HepG2 (cell line): ENCODE measurements at regions not wholly inside any gene's neighbourhood (a gene's known extent, or its start where the extent isn't known, plus 50 kb on each side); places are given as distances from the start of the nearest gene placed in this dataset.

Experiments
- ATAC-seq: fragments of 200-7000 bp; cut with Tn5 transposase; 3 replicates; pipeline ENCODE4 v1.9.1; 2020; ENCODE audit warnings: mild to moderate bottlenecking, moderate library complexity
- BruUV-seq: library from RNA; stranded (reverse); fragments of 400-500 nt; replicated peaks from 2 replicates; lab custom pipeline; 2021; lab: Mats Ljungman, UMichigan
- CTCF ChIA-PET: fragments of 300-600 bp; formaldehyde crosslinking; extraction: SDS; loops from one replicate; lab custom pipeline; 2021; ENCODE audit warnings: low total read pairs, inconsistent platforms, low intra/inter-chr PET ratio; lab: Yijun Ruan, JAX
- POLR2A ChIA-PET: fragments of 350-600 bp; sonication (Branson Sonifier 250); formaldehyde crosslinking; loops from one replicate; lab custom pipeline; 2020; ENCODE audit warnings: antibody characterized with exemption, inconsistent platforms; lab: Yijun Ruan, JAX
- DNase-seq: peaks from one replicate; pipeline ENCODE4 v3.0.0-alpha.2; 2015; ENCODE audit warnings: low spot score
- FAIRE-seq: peaks from 3 replicates; lab custom pipeline; 2011; peaks lifted over from hg19 to GRCh38; lab: Jason Lieb, UNC
- H2AFZ ChIP-seq: one replicate; pipeline ENCODE4 v1.6.1; 2011; ENCODE audit warnings: low read length, inconsistent platforms
- H3K27ac ChIP-seq: fragments of 300-600 bp; 3 replicates; pipeline ENCODE4 v1.8.0; 2011; ENCODE audit warnings: mixed run types, mild to moderate bottlenecking, mixed read lengths, low read length, inconsistent platforms; ENCODE audit not compliant: insufficient read depth; ENCODE audit errors: extremely low read length
- H3K27me3 ChIP-seq, 2 experiments: fragments of 200-600 bp in 1 of 2; 2 replicates in 1 of 2; 3 replicates in 1 of 2; pipeline versions ENCODE4 v1.6.0 to v1.8.0; 2011; ENCODE audit warnings: low read length in 2 of 2, mild to moderate bottlenecking in 2 of 2, moderate library complexity in 2 of 2, inconsistent platforms in 1 of 2; ENCODE audit not compliant: insufficient read depth in 2 of 2, control insufficient read depth in 1 of 2
- H3K36me3 ChIP-seq, 2 experiments: fragments of 200-600 bp in 1 of 2; replicated peaks in 1 of 2; 2 replicates in 1 of 2; 3 replicates in 1 of 2; pipeline versions ENCODE4 v1.5.1 to v1.8.0; 2011; ENCODE audit warnings: low read length in 2 of 2, inconsistent platforms in 1 of 2; ENCODE audit not compliant: insufficient read depth in 2 of 2, control insufficient read depth in 1 of 2
- H3K4me1 ChIP-seq: 2 replicates; pipeline ENCODE4 v1.5.1; 2012; ENCODE audit warnings: low read length, inconsistent platforms; ENCODE audit not compliant: insufficient read depth
- H3K4me2 ChIP-seq: 2 replicates; pipeline ENCODE4 v1.6.0; 2011; ENCODE audit warnings: low read depth, low read length, inconsistent platforms
- H3K4me3 ChIP-seq, 3 experiments: fragments of 200-600 bp in 1 of 3; sonication (generic), shearing (Covaris generic) in 1 of 3; replicated peaks in 1 of 3; 2 replicates each; pipeline ENCODE4 v1.5.1; 2011 to 2016; ENCODE audit warnings: low read length in 3 of 3, inconsistent platforms in 2 of 3, low read depth in 2 of 3, mild to moderate bottlenecking in 2 of 3, control low read depth in 1 of 3, mixed read lengths in 1 of 3; ENCODE audit not compliant: insufficient read depth in 1 of 3
- H3K79me2 ChIP-seq: one replicate; pipeline ENCODE4 v1.6.1; 2011; ENCODE audit warnings: low read length, inconsistent platforms; ENCODE audit not compliant: insufficient read depth
- H3K9ac ChIP-seq: 2 replicates; pipeline ENCODE4 v1.6.0; 2011; ENCODE audit warnings: mild to moderate bottlenecking, low read depth, low read length, inconsistent platforms; ENCODE audit not compliant: insufficient read depth
- H3K9me3 ChIP-seq: 2 replicates; pipeline ENCODE4 v1.5.1; 2012; ENCODE audit warnings: mild to moderate bottlenecking, low read length
- H4K20me1 ChIP-seq: 2 replicates; pipeline ENCODE4 v1.6.0; 2011; ENCODE audit warnings: inconsistent platforms, mild to moderate bottlenecking, low read length, moderate library complexity; ENCODE audit not compliant: insufficient read depth
- HMG20A ChIP-seq: IDR thresholded peaks from 2 replicates; pipeline ENCODE4 v1.6.1; 2016; ENCODE audit warnings: borderline replicate concordance
- JARID2 ChIP-seq: sonication (generic); formaldehyde crosslinking; IDR thresholded peaks from 2 replicates; pipeline ENCODE4 v1.8.1; 2023; ENCODE audit warnings: missing genetic modification reagents, inconsistent platforms; ENCODE audit not compliant: insufficient replicate concordance
- KAT7 ChIP-seq: IDR thresholded peaks from 2 replicates; pipeline ENCODE4 v1.6.1; 2018; ENCODE audit warnings: borderline replicate concordance, missing compliant biosample characterization
- KLF6 ChIP-seq: IDR thresholded peaks from 2 replicates; pipeline ENCODE4 v1.8.0; 2016; ENCODE audit warnings: missing biosample characterization, missing genetic modification reagents
- MXD3 ChIP-seq: IDR thresholded peaks from 2 replicates; pipeline ENCODE4 v1.6.1; 2016; ENCODE audit warnings: mild to moderate bottlenecking, missing biosample characterization, missing genetic modification reagents
- MXI1 ChIP-seq: IDR thresholded peaks from 3 replicates; pipeline ENCODE4 v1.6.1; 2012; ENCODE audit warnings: low read depth, low read length, inconsistent platforms, borderline replicate concordance
- NFATC3 ChIP-seq: sonication (generic); formaldehyde crosslinking; IDR thresholded peaks from 2 replicates; pipeline ENCODE4 v1.5.1; 2020; ENCODE audit warnings: mild to moderate bottlenecking, missing genetic modification reagents
- RAD21 ChIP-seq: fragments of 450-650 bp; formaldehyde crosslinking; IDR thresholded peaks from 2 replicates; pipeline ENCODE4 v1.5.0; 2020; ENCODE audit warnings: mild to moderate bottlenecking
- RXRB ChIP-seq: IDR thresholded peaks from 2 replicates; pipeline ENCODE4 v1.6.1; 2016; ENCODE audit warnings: borderline replicate concordance, missing genetic modification reagents, missing compliant biosample characterization
- ZBTB14 ChIP-seq: sonication (generic); formaldehyde crosslinking; IDR thresholded peaks from 2 replicates; pipeline ENCODE4 v1.4.0; 2020; ENCODE audit warnings: missing genetic modification reagents
- ZFP37 ChIP-seq: sonication (generic); formaldehyde crosslinking; IDR thresholded peaks from 2 replicates; pipeline ENCODE4 v1.4.0; 2020; ENCODE audit warnings: missing genetic modification reagents, borderline replicate concordance
- ZKSCAN1 ChIP-seq: fragments of 150-350 bp; IDR thresholded peaks from 2 replicates; pipeline ENCODE4 v1.6.1; 2014; ENCODE audit warnings: low read length
- ZNF460 ChIP-seq: sonication (generic); formaldehyde crosslinking; IDR thresholded peaks from 2 replicates; pipeline ENCODE4 v1.5.1; 2020; ENCODE audit warnings: missing genetic modification reagents, mild to moderate bottlenecking, borderline replicate concordance
- ZNF652 ChIP-seq: IDR thresholded peaks from 2 replicates; pipeline ENCODE4 v1.6.1; 2016; ENCODE audit warnings: low read depth, borderline replicate concordance
- WGBS: methylation state at CpG from one replicate; pipeline ENCODE4 v1.1.6; 2017; ENCODE audit warnings: low lambda C conversion rate; 5-methylcytosine and 5-hydroxymethylcytosine counted together
- in situ Hi-C: cut with HindIII; loops from 2 replicates; pipeline ENCODE4 v1.10.0; 2017; ENCODE audit warnings: low pct_unique_long_range_greater_than_20kb; ENCODE audit not compliant: extremely low pct_ligation_motif_present
- intact Hi-C: fragments of 100-400 bp; cut with micrococcal nuclease; formaldehyde crosslinking; loops from one replicate; pipeline ENCODE4 v1.10.0; 2022; ENCODE audit not compliant: unreplicated experiment

- H3K4me2 ChIP-seq, result no peak overlapping the region
- no peaks in the 10 kb centered on the region for H3K4me1 ChIP-seq
- H3K4me3 ChIP-seq, result no peak overlapping the region
- H2AFZ ChIP-seq, result no peak overlapping the region
- H3K27ac ChIP-seq, result no peak overlapping the region
- H3K27me3 ChIP-seq, result no peaks in the 10 kb centered on the region
- DNase-seq (no peak), FAIRE-seq (no peak), ATAC-seq (no peak)
- ChIA-PET POLR2A (no interaction called here), CTCF (no interaction called here)
- 0% methylated on average over 1 of the region's 2 CpGs for WGBS
- no TSS peak for BruUV-seq
- intact Hi-C loops, result no loop called here
- H3K9ac ChIP-seq, result no peak overlapping the region
- no peaks in the 10 kb centered on the region for H3K9me3 ChIP-seq
- no peaks in the 10 kb centered on the region for H3K79me2 ChIP-seq
- H3K36me3 ChIP-seq, result no peaks in the 10 kb centered on the region
- in situ Hi-C loops, result no loop called here
- H4K20me1 ChIP-seq, result no peaks in the 10 kb centered on the region
- TF ChIP-seq ZBTB14 (CRISPR knock-in tag) (no peak), MXD3 (CRISPR knock-in tag) (no peak), ZKSCAN1 (no peak), ZNF460 (no peak)
- TF ChIP-seq, all 625 proteins: peak for 0
Observed at GRCh38 chrX:39212456-39212855, 411.2 kb downstream of the MID1IP1 start.

- intact Hi-C loops (no loop called here), in situ Hi-C loops (no loop called here)
- 0% methylated on average over 1 of the region's 4 CpGs for WGBS
- ATAC-seq (no peak), DNase-seq (no peak), FAIRE-seq (no peak)
- no TSS peak for BruUV-seq
- POLR2A ChIA-PET, result no interaction called here
- H4K20me1 ChIP-seq, result no peaks in the 10 kb centered on the region
- no peak overlapping the region for H3K4me3 ChIP-seq
- H3K4me2 ChIP-seq, result no peak overlapping the region
- H3K4me1 ChIP-seq, result no peaks in the 10 kb centered on the region
- no peaks in the 10 kb centered on the region for H3K36me3 ChIP-seq
- H3K27me3 ChIP-seq, result no peaks in the 10 kb centered on the region
- no peaks in the 10 kb centered on the region for H3K9me3 ChIP-seq
- H3K9ac ChIP-seq, result no peak overlapping the region
- no peak overlapping the region for H3K27ac ChIP-seq
- H2AFZ ChIP-seq, result no peak overlapping the region
- CTCF ChIA-PET, result no interaction called here
- H3K79me2 ChIP-seq, result no peaks in the 10 kb centered on the region
- TF ChIP-seq RXRB (CRISPR knock-in tag) (no peak), KLF6 (CRISPR knock-in tag) (no peak), ZFP37 (CRISPR knock-in tag) (no peak), MXI1 (no peak), ZNF652 (CRISPR knock-in tag) (no peak), RAD21 (CRISPR knock-in tag) (no peak), HMG20A (no peak), JARID2 (no peak), NFATC3 (CRISPR knock-in tag) (no peak), KAT7 (no peak)
Observed at GRCh38 chrX:39214387-39215126, 413.3 kb downstream of the MID1IP1 start.
